HG03108 (cell line): ENCODE measurements at regions not wholly inside any gene's neighbourhood (a gene's known extent, or its start where the extent isn't known, plus 50 kb on each side); places are given as distances from the start of the nearest gene placed in this dataset.
A peak's percentile ranks its signal among the peaks of the same experiment; 100 is the strongest.

ENCODE experiments used
- ATAC-seq: cut with Tn5 transposase; IDR thresholded peaks from one replicate; pipeline ENCODE4 v1.9.1; 2021; ENCODE audit warnings: moderate library complexity; ENCODE audit not compliant: unreplicated experiment

DNA sequence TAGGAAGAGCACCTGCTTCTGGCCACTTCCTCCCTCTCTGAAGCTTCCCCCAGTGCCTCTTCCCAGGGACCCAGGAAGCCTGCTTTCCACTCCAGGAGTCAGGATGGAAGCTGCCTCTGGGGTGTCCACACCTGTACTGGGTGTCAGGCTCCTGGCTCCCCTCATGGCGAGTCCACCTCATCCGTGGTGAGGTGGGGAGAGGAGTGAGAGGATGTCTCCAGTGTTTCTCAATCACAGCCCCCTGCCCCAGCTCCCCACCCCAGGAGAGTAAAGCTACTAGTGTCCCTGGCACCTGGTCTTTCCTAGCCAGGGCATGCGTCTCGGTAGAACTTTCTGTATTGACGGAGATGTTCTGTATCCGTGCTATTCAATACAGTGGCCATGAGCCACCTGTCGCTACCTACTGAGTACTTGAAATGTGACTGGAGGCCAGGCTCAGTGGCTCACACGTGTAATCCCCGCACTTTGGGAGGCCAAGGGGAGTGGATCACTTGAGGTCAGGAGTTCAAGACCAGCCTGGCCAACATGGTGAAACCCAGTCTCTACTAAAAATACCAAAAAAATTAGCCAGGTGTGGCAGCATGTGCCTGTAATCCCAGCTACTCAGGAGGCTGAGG lies 171.2 kb upstream of the HAAO start:
- no peak for ATAC-seq

DNA sequence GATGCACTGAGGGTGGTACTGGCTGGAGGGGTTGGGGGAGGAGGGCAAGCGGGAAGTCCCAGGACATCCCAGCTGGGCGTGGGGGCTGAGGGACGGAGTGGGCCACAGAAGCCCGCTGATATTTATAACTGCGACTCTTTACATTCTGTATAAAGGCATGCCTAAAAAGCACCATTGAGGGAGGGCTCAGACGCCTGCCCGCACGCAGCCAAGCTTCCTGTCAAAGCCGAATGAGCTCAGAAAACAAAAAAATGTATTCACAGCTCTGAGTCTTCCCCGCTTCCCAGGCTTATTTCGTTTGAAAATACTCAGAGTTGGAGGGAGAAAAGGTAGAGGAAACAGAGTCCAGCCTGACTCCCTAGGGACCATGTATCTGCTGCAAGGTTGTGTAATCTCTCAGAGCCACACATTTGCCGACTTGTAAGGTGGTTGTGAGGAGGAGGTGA lies 170.1 kb upstream of the HAAO start:
- no peak for ATAC-seq

DNA sequence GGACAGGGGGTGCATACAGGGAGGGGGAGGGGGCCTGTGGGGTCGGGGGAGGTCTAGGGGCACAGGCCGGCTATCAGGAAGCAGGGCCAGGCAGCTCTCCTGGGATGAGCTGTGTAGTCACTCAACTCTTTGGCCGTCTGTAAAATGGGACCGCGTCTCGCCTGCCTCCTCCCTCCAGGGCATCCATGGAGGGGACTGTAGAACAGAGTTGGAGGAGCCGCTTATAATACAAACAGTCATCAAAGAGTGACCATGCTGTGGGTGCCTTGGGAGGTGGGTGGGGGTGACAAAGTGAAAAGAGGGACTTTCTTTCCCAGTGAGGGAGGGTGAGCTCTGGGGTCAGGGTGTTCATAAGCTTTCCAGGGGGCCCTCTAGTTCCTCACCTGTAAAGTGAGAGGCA lies 169.6 kb upstream of the HAAO start:
- ATAC-seq, result no peak

DNA sequence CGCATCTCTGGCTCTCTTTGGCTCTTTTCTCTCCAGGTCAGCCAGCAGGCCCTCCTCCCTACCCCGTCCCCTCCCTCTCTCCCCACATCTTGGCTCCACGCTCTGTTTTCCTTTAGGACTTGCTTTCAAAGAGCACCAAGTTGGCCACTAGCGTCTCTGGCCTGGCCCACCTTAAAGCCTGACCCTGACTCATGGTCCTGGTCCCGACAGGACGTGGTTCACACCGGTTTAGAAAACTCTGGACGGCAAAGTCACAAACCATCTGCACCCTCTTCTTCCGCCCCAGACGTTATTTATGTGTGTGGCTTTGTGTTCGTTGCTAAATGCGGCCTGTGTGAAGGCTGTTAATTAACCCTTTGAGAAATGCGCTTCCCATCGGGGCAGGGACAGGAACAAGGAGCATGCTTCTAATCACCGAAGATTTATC lies 169.0 kb upstream of the HAAO start:
- no peak for ATAC-seq

DNA sequence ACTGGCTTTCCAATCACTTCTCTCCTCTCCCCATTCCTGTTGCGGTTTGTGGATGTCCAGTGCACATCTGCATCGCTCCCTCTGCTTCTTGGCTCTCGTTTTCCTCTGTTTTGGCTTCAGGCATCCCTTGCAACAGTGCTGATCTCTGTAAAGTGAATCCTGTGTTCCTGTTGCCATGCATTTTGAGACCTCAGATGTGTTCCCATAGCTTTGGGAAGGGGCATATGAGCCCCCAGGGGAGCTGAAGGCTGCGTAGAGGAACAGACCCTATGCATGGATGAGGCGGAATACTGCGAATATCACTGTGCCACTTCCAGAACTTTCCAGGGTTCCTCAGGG lies 168.4 kb upstream of the HAAO start:
- ATAC-seq, result no peak

DNA sequence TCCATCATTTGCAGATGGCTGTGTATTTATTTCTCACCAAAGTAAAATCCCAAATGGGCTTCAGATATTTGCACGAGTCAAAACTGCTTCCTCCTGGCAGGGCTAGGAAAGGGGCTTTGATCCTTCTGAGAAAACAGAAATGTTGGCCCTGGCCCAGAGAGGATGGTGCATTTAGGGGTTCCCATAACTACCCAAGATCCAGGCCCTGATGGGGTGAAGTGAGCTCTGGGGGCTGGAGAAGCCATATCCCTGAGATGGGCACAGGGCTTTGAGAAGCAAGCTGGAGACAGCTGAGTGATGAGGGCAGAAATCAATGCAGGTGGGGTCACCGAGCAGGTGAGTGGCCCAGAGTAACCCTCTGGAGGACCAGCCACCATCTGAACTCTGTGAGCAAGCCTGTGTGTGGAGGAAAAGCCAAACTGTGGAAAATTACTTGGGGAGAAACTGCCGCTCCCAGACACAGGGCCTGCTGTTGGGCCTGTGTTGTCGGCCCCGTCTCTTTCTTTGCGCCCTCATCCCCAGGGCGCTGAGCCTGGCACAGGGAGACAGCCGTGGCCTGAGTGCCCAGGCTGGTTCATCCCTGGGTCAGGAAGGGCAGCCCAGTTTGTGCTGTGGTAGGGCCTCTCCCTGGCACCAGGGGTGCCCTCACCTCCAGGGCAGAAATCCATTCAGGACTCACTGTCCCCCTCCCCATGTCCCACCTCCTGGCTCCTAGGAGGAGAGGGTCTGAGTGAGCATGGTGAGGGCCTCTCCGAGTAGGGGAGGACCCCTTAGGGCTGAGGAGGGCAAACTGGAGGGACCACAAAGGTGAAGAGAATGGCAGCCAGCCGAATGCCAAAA lies 167.8 kb upstream of the HAAO start:
- no peak for ATAC-seq

DNA sequence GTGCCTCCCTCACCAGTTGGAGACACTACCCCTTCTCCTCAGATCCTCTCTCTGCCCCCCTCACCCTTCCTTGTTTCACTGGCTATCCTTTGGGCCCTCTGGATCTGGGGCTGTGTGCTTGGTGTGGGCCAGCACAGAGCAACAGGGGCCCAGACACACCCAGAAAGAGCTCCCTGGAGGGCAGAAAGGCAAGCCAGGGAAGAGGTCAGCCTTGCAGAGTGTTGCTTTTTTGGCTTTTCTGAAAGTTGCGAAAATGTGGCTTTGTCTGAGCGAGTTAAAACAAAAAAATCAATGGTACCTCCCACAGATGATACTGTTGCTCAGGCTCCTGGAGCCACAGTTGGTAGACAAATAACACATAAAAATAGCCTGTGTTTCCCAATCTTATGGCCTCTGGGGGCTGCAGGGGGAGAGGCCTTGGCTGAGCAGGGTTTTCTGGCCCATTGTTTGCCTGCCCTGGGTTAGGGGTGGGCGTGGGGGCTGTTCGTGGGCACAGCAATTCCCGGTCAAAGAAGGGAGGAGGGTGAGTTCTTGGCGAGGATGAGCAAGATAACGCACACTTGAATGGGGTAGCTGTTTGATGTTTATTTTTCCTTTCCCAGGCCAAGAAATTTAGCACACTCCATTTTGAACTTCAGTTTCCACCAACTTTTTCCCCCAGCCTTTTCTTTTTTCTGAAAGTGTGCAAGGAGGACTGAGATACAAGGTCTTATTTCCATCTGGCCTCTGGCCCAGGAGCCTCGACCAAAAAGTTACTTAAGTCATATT lies 167.0 kb upstream of the HAAO start:
- ATAC-seq, result no peak

DNA sequence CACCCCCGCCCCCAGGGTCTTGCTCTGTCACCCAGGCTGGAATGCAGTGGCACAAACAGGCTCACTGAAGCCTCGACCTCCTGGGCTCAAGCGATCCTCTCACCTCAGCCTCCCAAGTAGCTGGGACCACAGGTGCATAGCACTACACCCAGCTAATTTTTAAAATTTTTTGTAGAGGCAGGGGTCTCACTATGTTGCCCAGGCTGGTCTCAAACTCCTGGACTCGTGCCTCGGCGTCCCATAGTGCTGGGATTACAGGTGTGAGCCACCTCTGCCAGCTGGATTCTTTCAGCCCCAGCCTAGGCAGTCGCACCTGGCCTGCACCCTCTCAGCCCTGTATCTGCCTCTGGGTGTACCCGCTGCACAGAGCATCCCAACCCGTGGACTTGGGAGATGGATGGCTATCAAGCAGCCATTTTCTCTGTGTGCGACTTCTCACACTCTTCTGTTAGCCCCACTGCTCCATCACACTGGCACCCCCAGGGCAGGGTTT lies 166.4 kb upstream of the HAAO start:
- ATAC-seq, result no peak

DNA sequence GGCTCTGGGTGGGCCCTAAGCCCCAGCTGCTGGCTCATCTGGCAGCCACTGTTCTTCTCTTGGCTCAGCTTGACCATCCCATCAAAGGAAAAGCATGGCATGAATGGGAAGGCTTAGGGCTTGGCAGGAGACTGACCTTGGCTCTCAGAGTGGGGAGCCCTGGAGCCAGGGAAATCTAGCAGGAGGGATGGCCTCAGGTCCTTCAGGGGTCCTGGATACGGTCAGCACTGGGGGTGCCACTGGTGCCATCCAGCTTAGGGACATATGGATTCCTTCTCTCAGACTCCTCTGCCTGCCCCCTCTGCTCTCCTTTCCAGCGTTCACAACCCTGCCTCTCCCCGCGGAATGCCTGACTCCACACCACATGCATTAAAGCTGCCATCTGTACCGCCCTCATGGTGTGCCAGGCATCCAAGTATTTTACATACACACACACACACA lies 165.5 kb upstream of the HAAO start:
- ATAC-seq, result no peak

DNA sequence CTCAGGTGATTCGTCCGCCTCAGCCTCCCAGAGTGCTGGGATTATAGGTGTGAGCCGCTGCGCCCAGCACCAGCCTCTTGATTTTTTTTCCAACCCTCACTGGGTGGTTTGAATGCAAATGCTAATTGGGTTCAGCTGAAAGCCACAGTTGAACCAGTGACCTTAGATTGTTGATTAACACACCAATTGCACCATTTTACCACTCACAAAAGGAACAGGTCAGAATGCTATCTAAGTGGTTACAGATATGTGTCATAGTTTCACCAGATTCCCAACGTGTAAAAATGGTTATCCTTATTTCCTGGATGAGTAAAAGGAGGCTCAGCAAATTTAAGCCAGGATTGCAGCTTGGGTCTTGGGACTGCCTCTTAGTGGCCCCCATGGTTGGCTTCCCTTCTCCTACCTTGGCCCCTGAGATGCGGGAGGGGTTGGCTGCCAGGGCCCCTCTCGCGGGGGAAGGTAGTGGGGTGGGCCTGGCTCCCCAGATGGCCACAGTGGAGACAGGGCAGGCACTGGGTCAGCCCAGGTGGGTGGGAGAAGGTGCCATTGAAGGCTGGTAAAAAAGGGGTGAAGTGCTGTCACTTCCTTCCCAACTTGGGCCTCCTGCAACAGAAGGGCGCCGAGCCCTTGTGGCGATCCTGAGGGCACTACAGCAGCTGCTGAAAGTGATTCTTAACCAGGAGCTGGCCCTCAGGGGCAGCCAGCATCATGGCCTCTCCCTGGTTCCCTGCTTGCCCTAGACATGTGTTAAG lies 164.9 kb upstream of the HAAO start:
- ATAC-seq, result peak; percentile 58

DNA sequence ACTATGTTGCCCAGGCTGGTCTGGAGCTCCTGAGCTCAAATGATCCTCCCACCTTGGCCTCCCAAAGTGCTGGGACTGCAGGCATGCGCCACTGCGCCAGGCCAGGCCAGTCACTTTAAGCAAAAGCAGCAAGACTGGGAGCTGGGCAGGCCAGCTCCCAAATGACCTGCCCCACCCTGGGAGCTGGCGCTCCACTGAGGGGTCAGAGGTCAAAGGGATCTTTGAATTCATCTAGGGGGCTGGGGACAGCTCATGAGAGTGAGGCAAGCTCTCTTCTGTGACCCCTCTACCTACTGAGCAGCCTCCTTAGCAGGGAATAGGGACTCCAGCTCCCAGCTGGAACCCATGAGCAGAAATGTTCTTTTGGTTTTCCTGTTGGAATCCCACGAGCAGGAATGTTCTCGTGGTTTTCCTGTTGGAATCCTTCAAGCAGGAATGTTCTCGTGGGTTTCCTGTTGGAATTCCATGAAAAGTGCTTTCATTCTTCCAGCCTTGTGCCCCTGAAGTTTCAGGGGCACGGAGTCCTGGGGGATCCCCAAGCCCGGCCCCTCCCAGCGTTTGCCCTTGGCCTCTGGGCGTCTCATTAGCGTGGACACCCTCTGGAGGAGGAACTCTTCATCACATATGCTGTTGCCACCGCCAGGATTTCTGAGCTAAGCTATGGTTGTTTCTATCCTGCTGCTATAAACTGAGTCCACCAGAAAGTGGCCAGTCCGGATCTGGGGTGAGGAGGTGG lies 162.0 kb upstream of the HAAO start:
- ATAC-seq, result no peak

DNA sequence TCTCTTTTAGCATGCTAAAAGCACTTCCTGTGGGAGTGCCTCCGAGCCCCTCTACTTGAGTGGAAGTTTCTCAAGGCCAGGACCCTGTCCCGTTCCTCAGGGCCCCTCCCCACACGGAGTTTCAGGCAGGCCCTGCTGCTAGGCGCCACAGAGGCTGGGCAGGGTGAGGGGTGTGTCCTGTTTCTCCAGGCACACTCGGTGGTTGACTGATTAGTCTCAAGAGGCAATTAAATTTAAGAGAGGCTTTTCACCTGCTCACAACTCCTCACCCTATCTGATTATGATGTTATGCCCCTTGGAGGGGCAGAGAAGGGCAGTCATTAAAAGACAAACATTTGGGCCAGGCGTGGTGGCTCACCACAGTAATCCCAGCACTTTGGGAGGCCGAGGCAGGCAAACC lies 160.8 kb upstream of the HAAO start:
- no peak for ATAC-seq

DNA sequence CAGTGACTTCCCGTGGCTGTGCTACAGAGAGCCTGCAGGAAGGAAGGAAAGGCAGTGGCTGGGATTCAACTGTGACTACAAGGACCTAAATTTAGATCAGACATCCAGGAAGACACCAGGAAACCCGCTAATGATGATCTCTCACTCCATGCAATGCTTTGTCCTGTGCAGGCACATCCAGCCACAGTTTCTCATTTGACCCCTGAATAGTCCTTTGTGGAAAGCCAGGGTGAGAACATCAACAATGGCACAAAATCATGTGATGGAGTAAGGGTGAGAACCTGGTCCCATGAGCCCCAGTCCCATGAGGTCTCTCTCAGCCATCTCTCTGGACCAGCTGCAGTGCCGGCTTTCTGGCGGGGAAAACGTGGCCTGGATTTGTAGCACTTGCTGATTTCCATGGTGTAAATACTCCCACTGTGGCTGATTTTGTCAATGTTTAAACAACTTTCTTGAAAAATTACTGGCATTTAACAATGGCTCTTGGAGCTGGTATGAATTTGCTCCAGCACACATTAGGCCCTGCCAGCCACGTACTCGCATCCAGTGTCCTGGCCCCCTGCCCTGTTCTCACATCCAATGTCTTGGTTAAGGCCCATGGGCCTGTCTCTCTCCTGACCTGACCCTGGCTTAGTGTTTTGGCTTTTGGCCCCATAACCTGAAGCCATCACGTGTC lies 159.0 kb upstream of the HAAO start:
- no peak for ATAC-seq

DNA sequence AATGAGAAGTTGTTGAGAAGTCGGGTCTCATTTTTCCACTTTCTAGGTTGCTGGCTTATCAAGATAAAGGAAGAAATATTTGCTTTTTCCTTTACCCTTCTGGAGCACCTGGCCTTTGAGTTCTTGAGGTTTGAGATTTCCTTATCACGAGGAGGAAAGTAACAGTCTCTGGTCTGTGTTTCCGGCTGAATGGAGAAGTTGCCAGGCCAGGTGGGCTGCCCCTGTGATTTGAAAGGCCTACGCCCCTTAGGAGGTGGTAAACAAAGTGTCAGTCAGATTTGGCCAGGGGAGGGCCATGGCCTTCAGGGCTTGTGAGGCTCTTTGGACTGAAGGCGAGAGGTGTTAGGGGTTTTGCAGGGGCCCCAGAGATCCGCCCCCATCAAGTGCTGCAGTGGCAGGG lies 156.7 kb upstream of the HAAO start:
- ATAC-seq, result peak; percentile 60

DNA sequence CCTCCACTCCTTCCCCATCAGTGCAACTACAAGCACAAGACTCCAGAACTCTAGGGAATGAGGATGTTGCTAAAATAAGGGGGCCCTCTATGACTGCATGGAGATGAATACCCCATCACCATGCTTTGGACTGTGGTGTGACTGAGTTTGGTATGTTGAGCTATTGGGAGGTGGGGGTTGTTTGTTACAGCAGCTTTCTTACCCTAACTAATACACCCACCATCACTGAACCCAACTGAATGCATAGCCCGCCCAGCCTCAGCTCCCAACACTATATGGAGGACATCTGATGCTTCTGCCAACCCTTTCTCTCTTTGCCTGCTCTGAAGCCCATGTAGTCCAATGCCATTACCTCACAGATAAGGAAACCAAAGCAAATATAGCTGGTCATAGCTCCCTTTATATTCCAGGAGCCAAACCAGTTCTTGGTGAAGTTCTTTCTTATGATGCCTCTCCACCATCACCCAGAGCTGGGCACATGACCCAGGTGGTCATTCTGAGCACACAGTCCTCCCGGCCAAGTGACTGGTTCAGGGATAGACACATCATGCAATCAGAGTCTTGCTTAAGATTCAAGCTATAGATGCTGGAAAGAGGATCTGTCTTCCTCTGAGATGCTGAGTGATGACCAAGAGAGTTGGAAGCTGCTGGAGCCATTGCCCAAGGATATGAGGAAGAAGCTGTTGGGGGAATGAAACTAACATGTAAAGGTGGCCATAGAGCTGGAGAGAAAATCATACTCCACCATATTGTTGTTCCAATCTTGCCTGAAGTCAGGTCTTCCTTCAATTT lies 155.6 kb upstream of the HAAO start:
- no peak for ATAC-seq

DNA sequence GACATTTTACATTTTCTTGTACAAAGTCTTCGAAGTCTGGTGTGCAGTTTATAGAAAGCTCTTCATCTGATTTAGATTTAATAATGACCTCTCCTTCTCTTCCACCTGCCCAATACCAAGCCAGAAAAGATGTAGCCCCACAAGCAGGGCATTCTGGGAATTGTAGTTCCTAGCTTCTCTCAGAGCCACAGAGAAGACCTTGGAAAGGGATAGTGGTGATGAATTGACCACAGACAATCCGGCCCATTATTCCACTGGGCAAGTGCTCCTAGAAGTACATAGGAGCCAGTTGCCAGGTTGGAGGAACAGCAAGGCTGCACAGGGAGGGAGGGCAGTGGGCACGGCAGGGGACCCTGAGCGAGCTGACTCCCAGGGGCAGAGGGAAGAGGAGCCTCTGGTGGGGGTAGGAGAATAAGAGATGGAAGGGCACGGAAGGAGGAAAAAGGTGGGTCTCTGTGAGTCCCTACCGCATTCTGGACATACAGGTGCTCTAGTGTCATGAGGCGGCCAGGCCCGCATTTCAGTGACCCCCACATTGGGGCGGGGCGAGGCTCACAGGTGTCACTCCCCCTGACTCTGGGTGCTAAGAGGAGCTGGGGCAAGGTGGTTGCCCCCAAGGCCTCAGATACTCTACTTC lies 152.5 kb upstream of the HAAO start:
- ATAC-seq, result no peak

DNA sequence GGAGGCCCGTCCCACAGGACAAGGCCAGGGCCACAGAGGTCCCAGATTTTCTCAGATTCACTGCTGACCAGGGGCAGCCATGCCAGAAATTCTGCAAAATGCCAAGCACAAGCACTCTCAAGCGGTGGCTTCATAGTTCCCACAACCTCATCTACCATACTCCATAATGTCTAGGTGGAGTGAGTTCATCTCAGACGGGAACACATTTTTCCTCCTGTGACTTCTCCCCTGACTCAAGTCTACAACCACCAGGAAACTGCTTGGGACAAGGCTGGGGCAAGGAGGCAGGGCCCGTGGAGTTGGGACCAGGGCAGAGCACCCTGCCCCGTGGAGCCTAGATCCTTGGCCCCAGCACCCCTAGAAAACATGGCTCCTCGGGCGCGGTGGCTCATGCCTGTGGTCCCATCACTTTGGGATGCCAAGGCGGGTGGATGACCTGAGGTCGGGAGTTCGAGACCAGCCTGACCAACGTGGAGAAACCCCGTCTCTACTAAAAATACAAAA lies 150.7 kb upstream of the HAAO start:
- no peak for ATAC-seq
